Islet precursor cell (in vitro differentiated cells): ENCODE measurements at regions not wholly inside any gene's neighbourhood (a gene's known extent, or its start where the extent isn't known, plus 50 kb on each side); places are given as distances from the start of the nearest gene placed in this dataset.

Experiments used
- DNase-seq: peaks from one replicate; pipeline ENCODE4 v3.0.0-alpha.2; 2018

DNA sequence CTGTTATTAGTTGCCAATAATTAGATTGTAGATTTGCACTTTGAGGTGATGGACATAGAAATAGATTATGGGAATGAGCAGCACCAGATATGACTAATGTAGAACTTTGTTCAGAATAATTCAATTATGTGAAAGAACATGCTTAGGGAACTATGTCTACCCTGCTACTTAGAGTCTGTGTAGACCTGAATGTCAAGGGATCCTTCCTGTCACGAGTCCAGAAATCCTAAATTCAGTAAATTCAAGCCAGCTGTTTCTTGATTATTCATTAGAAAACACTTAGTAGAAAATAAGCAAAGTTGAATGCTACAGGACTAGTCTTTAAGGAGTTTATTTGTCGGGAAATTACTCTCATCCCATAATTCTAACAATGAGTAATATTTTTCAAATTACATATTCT lies 887.3 kb upstream of the SEMA6A start:
- DNase-seq: no peak

GRCh38 chr5:117461403-117461802 lies 886.8 kb upstream of the SEMA6A start:
- no peak for DNase-seq

GRCh38 chr5:117457656-117458055 lies 883.0 kb upstream of the SEMA6A start:
- no peak for DNase-seq

DNA sequence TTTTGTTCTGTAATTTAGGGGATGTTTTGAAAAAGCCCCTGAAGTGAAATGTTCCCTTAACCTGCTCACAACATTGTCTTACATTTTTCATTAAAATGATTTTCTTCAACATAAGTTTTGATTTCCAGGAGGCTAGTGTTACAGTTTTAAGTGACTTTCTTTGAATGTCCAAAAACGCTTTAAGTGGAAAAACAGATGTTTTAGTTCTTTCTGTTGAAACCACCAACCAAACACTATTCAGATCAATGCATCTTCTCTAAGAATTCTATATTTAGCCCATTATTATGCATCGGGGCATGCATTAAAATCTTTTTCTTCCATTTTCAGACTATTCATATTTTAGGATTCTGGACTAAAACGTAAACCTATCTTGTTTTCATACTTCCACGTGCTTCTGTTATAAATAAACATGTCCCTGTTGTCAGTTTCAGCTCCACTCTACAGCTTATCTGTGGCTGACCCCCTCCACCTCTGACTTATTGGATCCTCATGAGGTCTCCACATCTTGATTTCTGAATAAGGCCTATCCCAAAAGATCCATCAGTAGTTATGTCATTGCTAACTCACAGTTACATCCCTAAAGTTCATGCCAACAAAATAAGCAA lies 882.3 kb upstream of the SEMA6A start:
- DNase-seq: no peak

GRCh38 chr5:117455236-117456233 lies 880.9 kb upstream of the SEMA6A start:
- peak; percentile 80 for DNase-seq

- peak; percentile 90 for DNase-seq
These were observed 880.1 kb upstream of the SEMA6A start for GRCh38 chr5:117454716-117455212.

DNA sequence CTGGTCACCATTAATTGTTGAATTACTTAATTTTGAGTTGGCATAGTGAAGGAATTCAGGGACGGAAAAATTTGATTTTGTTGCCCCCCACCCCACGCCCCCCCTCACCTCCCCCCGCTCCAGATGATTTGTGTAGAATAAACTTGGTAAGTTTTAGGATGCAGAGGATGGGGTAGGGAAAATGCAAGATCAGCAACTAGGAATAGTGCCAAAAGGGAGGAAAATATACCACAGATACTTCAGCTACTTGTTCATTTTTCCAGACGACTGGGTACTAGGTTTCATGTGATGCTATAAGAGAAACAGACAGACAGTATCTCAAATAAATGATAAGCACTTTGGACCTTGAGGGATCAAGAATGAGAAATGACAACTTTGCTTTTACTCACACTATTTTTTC lies 862.2 kb upstream of the SEMA6A start:
- no peak for DNase-seq

GRCh38 chr5:117435203-117435602 lies 860.6 kb upstream of the SEMA6A start:
- no peak for DNase-seq

GRCh38 chr5:117434254-117434653 lies 859.6 kb upstream of the SEMA6A start:
- DNase-seq: no peak

- DNase-seq: no peak
These were observed 859.2 kb upstream of the SEMA6A start for GRCh38 chr5:117433818-117434217.

GRCh38 chr5:117431091-117431490 lies 856.5 kb upstream of the SEMA6A start:
- DNase-seq: no peak

GRCh38 chr5:117425163-117425562 lies 850.5 kb upstream of the SEMA6A start:
- DNase-seq: no peak

GRCh38 chr5:117424559-117424958 lies 849.9 kb upstream of the SEMA6A start:
- DNase-seq: no peak

GRCh38 chr5:117417501-117417900 lies 842.9 kb upstream of the SEMA6A start:
- DNase-seq: no peak

- DNase-seq: no peak
These were observed 840.3 kb upstream of the SEMA6A start for GRCh38 chr5:117414926-117415325.

- no peak for DNase-seq
These were observed 837.1 kb upstream of the SEMA6A start for GRCh38 chr5:117411701-117412100.

- DNase-seq: no peak
These were observed 830.6 kb upstream of the SEMA6A start for GRCh38 chr5:117405197-117405596.

- no peak for DNase-seq
These were observed 820.0 kb upstream of the SEMA6A start for GRCh38 chr5:117394506-117395157.

GRCh38 chr5:117393125-117393524 lies 818.5 kb upstream of the SEMA6A start:
- DNase-seq: no peak

- DNase-seq: no peak
These were observed 805.7 kb upstream of the SEMA6A start for GRCh38 chr5:117380316-117380715.

- DNase-seq: no peak
These were observed 804.9 kb upstream of the SEMA6A start for GRCh38 chr5:117379521-117379920.

DNA sequence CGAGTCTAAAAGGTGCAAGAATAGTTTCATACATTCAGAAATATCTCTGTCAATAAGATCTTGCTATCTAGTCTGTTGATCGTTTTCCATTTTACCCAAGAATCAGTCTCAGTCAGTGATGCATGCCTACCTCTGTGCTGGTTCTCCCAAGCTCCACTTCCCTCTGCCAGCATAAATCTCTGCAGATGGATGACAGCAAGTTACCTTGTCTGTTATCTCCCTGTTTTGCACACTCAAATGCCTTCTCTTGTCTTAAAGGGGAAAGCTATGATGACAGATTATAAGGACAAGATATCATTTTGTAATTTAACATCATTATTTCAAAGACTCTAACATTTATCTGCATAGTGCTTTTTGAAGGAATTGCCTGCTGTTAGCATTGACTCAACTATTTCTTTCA lies 802.1 kb upstream of the SEMA6A start:
- no peak for DNase-seq

GRCh38 chr5:117359895-117360294 lies 785.3 kb upstream of the SEMA6A start:
- DNase-seq: no peak

GRCh38 chr5:117357886-117358285 lies 783.3 kb upstream of the SEMA6A start:
- DNase-seq: no peak
